ENCODE measurements at regions not wholly inside any gene's neighbourhood (a gene's known extent, or its start where the extent isn't known, plus 50 kb on each side); places are given as distances from the start of the nearest gene placed in this dataset.

GRCh38 chr12:116382686-116383530 lies 105.4 kb upstream of the MED13L start:
- peak; percentile 88 for DNase-seq

- no peak for DNase-seq
These were observed 106.7 kb upstream of the MED13L start for GRCh38 chr12:116384175-116384574.

- no peak for DNase-seq
These were observed 107.4 kb upstream of the MED13L start for GRCh38 chr12:116384691-116385485.

- DNase-seq = no peak
These were observed 108.2 kb upstream of the MED13L start for GRCh38 chr12:116385486-116386217.

GRCh38 chr12:116389326-116389725 lies 111.8 kb upstream of the MED13L start:
- DNase-seq = no peak

GRCh38 chr12:116389990-116390389 lies 112.5 kb upstream of the MED13L start:
- no peak for DNase-seq

GRCh38 chr12:116390401-116391335 lies 113.2 kb upstream of the MED13L start:
- no peak for DNase-seq

- DNase-seq = no peak
These were observed 114.0 kb upstream of the MED13L start for GRCh38 chr12:116391501-116391900.

GRCh38 chr12:116392061-116392460 lies 114.6 kb upstream of the MED13L start:
- DNase-seq = no peak

- no peak for DNase-seq
These were observed 115.8 kb upstream of the MED13L start for GRCh38 chr12:116393255-116393654.

- DNase-seq = no peak
These were observed 116.6 kb upstream of the MED13L start for GRCh38 chr12:116393859-116394650.

GRCh38 chr12:116395396-116395795 lies 117.9 kb upstream of the MED13L start:
- DNase-seq = no peak

GRCh38 chr12:116397148-116397547 lies 119.7 kb upstream of the MED13L start:
- no peak for DNase-seq

- no peak for DNase-seq
These were observed 120.7 kb upstream of the MED13L start for GRCh38 chr12:116398193-116398592.

GRCh38 chr12:116399055-116399454 lies 121.6 kb upstream of the MED13L start:
- DNase-seq = no peak

GRCh38 chr12:116400636-116401372 lies 123.3 kb upstream of the MED13L start:
- no peak for DNase-seq

GRCh38 chr12:116401565-116401964 lies 124.1 kb upstream of the MED13L start:
- DNase-seq = no peak

- DNase-seq = no peak
These were observed 124.9 kb upstream of the MED13L start for GRCh38 chr12:116402163-116402939.

- DNase-seq = no peak
These were observed 126.1 kb upstream of the MED13L start for GRCh38 chr12:116403546-116403945.
